Endothelial cell (in vitro differentiated cells): ENCODE measurements at regions not wholly inside any gene's neighbourhood (a gene's known extent, or its start where the extent isn't known, plus 50 kb on each side); places are given as distances from the start of the nearest gene placed in this dataset.

Experiments
- DNase-seq: peaks from one replicate; pipeline ENCODE4 v3.0.0; 2021; ENCODE audit warnings: low spot score
- H3K27ac Mint-ChIP-seq: one replicate; pipeline ENCODE4 v1.8.0; 2021; ENCODE audit warnings: mixed read lengths, inconsistent platforms; ENCODE audit not compliant: unreplicated experiment
- H3K27me3 Mint-ChIP-seq: one replicate; pipeline ENCODE4 v1.8.0; 2021; ENCODE audit warnings: mild to moderate bottlenecking, moderate library complexity, mixed read lengths, inconsistent platforms; ENCODE audit not compliant: unreplicated experiment
- H3K36me3 Mint-ChIP-seq: one replicate; pipeline ENCODE4 v1.8.0; 2021; ENCODE audit warnings: mild to moderate bottlenecking, low read depth, mixed read lengths, inconsistent platforms; ENCODE audit not compliant: unreplicated experiment
- H3K4me1 Mint-ChIP-seq: one replicate; pipeline ENCODE4 v1.8.0; 2021; ENCODE audit warnings: mild to moderate bottlenecking, mixed read lengths, inconsistent platforms; ENCODE audit not compliant: unreplicated experiment
- H3K4me3 Mint-ChIP-seq: one replicate; pipeline ENCODE4 v1.8.0; 2021; ENCODE audit warnings: mild to moderate bottlenecking, mixed read lengths, inconsistent platforms; ENCODE audit not compliant: unreplicated experiment
- H3K9me3 Mint-ChIP-seq: one replicate; pipeline ENCODE4 v1.8.0; 2021; ENCODE audit warnings: mixed read lengths, inconsistent platforms; ENCODE audit not compliant: unreplicated experiment
- CTCF ChIP-seq: fragments of 200-600 bp; sonication (generic); IDR thresholded peaks from one replicate; pipeline ENCODE4 v1.5.0; 2021; ENCODE audit warnings: antibody characterized with exemption; ENCODE audit not compliant: unreplicated experiment

GRCh38 chr4:120228086-120228485, 161.4 kb upstream of the MAD2L1 start:
- Mint-ChIP-seq H3K27ac (no peak overlapping the region), H3K36me3 (no peaks in the 10 kb centered on the region), H3K27me3 (peaks cover 2% of the 10 kb centered on the region), H3K4me3 (no peak overlapping the region), H3K4me1 (peaks cover 6% of the 10 kb centered on the region), H3K9me3 (peaks cover 1% of the 10 kb centered on the region)
- TF ChIP-seq CTCF: no peak
- no peak for DNase-seq

- H3K36me3 Mint-ChIP-seq: no peaks in the 10 kb centered on the region
- H3K27ac Mint-ChIP-seq: no peak overlapping the region
- H3K27me3 Mint-ChIP-seq: peaks cover 2% of the 10 kb centered on the region
- H3K9me3 Mint-ChIP-seq: no peaks in the 10 kb centered on the region
- DNase-seq: no peak
- peaks cover 6% of the 10 kb centered on the region for H3K4me1 Mint-ChIP-seq
- TF ChIP-seq CTCF: no peak
- H3K4me3 Mint-ChIP-seq: no peak overlapping the region
These were observed 160.9 kb upstream of the MAD2L1 start for GRCh38 chr4:120227554-120227953.

- Mint-ChIP-seq H3K9me3 (no peaks in the 10 kb centered on the region), H3K4me1 (peaks cover 6% of the 10 kb centered on the region), H3K36me3 (no peaks in the 10 kb centered on the region), H3K27ac (no peak overlapping the region), H3K4me3 (no peak overlapping the region), H3K27me3 (no peaks in the 10 kb centered on the region)
- no peak for TF ChIP-seq CTCF
- DNase-seq: no peak
These were observed 158.9 kb upstream of the MAD2L1 start for GRCh38 chr4:120225527-120225926.

GRCh38 chr4:120218981-120219380, 152.3 kb upstream of the MAD2L1 start:
- Mint-ChIP-seq H3K4me3 (no peak overlapping the region), H3K4me1 (no peaks in the 10 kb centered on the region), H3K27ac (no peak overlapping the region), H3K36me3 (no peaks in the 10 kb centered on the region), H3K9me3 (no peaks in the 10 kb centered on the region), H3K27me3 (no peaks in the 10 kb centered on the region)
- DNase-seq: no peak
- TF ChIP-seq CTCF: no peak

GRCh38 chr4:120215350-120215749, 148.7 kb upstream of the MAD2L1 start:
- TF ChIP-seq CTCF: no peak
- no peaks in the 10 kb centered on the region for H3K27me3 Mint-ChIP-seq
- no peaks in the 10 kb centered on the region for H3K9me3 Mint-ChIP-seq
- no peak overlapping the region for H3K27ac Mint-ChIP-seq
- no peak for DNase-seq
- H3K4me3 Mint-ChIP-seq: no peak overlapping the region
- H3K4me1 Mint-ChIP-seq: no peaks in the 10 kb centered on the region
- no peaks in the 10 kb centered on the region for H3K36me3 Mint-ChIP-seq
